HG03025 (cell line): ENCODE measurements at regions not wholly inside any gene's neighbourhood (a gene's known extent, or its start where the extent isn't known, plus 50 kb on each side); places are given as distances from the start of the nearest gene placed in this dataset.

Experiments
- ATAC-seq: cut with Tn5 transposase; IDR thresholded peaks from one replicate; pipeline ENCODE4 v1.9.1; 2021; ENCODE audit warnings: mild to moderate bottlenecking, moderate library complexity; ENCODE audit not compliant: unreplicated experiment, low FRiP score

DNA sequence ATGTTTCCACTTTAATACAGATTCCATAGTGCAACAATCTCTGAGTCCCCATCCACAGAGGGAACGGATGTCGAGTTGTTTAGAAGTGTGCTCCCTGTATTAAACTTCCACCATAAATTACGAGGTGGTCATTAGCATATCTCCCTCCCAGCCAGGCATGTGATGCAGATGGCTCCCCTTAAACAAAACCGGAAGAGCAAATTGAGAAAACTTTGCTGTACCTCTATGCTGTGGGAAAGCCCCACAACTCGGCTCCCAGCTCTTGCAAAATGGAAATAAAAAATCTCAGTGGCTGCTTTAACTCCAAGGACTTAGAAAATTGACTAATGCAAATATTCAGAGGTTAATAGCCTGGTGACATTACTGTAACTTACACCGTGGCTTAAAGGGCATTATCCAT lies 290.9 kb downstream of the MAF start:
- no peak for ATAC-seq

DNA sequence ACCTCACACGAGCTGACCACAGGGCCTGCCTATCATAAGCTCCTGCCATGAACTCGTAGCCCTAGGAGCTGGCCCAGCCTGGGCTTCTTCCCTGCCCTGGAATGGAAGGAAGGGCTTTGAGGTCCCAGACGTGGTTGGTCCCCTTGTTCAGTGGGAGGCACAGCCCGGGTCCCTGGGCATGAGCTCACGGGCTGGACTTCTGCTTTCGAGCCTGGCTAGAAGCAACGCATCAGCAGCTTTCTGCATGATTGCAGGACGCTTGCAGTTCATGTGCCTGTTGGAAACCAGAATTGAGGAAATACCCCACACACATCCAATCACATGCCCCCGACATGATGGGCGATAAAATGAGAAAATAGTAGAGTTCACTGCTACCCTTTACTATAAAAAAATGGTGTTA lies 293.3 kb downstream of the MAF start:
- no peak for ATAC-seq

DNA sequence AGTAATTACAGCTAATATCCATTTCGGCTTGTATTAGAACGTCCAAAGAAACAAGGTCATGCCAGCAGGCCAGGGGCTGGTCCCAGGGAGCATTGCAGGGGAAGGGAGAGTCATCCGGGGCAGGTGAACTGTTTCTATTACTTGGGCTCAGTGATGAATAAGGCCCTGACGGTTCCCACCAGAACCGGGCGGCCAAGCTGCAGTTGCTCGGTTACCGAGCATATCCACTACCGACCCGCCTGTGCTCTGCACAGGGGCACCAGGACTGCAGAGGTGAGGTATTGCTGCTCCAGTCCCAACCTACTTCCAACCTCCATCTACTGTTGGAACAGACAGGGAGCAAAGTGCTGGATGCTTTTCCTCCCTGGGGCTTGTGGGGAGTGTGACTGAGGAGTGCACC lies 295.5 kb downstream of the MAF start:
- no peak for ATAC-seq

DNA sequence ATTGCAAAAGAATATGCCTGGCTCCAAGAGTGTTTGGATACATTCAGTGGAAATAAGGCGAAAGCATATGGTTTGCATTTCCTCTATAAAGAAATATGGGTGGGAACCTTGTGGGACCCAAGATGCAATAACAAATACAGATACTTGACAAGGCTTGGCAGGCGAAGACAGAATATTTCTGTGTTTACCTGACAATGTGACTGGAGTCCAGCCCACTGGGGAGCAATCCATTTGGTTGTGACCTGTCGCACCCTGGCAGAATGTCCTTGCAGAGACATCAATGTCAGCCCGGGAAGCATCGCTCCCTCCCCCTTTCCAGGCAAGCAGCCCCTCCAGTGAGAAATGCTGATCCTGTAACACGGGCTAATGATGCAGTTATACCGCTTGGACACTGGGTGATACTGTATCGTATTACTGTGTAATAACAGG lies 296.6 kb downstream of the MAF start:
- ATAC-seq, result no peak

DNA sequence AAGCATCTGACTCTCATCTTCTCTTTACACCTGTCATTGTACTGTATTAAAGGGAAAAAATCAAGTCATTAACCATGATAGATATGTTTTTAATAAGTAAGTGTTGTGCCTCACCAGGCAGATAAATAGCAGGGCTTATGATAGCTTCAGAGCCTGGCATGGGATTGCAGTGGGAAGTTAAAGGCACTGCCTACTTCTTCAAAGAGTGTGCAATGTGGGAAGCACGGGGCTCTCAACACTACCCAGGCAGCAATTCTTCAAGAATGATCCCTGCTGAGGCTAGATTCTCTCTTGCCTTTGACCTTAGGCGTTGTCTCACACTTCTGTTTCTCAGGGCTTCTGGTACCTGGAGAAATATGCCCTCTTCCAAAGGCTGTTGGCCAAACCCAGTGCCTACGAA lies 297.3 kb downstream of the MAF start:
- ATAC-seq, result no peak

DNA sequence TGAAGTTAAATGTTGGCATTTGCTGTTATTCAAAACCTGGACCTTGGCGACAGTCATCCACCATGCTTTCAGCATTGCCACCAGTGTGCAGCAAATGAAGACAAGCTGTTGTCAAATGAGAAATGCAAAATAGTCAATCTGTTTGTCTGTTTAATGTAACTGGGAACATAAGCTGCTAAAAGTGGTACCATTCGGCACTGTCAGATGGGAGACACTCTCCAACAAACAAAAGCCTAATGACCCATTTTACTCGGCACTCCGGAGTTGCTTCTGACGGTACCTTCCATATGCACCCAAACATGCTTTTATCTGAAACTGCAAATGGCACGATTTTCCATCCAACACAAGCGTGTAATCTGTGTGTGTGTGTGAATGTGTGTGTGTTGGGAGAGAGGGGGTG lies 297.8 kb downstream of the MAF start:
- no peak for ATAC-seq

DNA sequence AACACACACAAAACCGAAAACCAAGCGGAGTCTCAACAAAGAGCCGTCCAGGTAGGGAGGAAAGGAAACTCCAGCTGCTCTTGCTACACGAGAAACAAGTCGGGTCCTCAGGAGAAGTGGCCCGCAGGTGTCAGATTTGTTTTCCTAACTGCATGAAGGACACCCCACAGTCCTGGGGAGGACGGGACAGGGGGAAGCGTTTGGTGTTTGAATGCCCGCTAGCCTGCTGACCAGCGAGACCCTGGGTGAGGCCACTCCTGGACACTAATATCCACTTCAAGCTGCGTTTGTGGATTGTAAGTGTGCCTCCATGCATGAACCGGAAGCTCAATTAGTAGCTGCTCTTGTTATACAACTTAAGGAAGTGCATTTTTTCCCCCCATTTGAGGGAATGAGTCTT lies 299.5 kb downstream of the MAF start:
- no peak for ATAC-seq

DNA sequence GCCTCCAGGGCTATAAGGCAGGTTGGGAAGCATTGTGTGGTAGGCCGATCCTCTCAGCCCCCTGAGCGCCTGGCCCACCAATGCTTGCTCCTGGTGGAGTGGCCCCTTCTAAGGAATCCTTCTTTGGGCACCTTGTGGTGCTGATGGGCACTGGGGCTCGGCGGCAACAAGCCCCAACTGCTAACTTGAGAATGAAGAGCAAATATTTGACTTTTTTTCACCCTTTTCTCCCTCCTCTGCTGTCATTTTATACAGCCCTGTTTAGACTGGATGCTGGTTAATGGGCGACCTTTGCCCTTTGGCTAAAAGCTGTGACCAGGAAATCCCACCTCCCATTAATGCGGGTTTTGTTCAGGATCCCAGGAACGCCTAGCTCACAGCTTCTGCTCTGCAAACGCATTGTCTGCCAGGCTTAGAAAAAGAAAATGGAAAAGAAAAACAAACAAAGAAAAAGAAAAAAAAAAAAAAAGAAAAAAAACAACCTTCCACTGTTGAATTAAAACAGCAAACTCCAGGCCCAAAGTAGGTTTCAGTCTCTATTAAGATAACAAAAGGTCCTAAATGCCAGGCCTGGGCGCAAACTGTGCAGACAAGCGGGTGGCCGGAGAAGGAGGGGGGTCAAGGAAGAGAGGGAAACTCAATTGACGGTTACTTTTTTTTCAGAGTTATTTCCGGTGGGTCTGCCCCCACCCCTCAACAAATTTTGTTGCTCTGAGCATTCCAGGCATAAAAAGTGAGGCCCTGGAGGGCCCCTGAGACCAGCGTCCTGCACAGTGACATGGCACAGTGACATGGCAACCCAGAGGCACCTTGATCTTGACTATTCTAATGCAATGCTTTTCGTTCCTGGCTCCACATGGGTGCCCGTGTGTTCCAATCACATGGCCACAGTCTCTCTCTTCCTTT lies 301.4 kb downstream of the MAF start:
- ATAC-seq, result no peak

DNA sequence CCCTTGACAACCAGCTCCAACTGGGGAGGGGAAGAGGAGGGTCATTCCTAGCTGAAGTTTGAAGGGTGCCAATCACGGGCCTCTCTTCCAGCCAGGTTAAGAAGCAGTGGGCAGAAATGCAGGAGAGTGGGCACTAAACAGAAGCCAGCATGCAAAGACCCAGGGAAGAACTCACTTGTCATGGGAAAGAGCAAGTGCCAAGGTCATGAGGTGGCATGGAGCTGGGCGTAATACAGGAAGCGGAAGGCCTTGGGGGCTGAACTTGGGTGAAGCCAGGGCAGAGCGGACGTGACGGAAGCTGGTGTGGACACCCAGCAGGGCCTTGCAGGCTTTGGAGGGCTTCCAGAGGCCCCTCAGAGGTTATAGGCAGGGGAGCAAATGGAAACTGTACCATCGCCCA lies 302.1 kb downstream of the MAF start:
- no peak for ATAC-seq

DNA sequence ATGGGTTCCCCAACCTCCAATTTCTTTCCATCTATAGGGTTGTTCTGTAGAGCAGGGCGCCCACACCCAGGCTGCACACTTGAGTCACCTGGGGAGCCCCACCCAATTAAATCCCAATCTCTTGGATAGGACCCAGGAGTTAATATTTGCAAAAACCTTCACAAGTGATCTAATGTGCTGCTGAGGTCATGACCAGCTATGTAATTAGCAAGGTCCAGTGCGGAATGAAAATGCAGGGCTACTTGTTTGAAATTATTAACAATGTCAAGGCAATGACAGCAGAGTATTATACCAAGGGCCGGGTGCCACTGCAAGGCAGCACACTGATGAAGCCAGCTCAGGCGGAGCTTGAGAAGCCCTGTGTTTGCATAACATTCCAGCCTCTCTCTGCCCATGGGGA lies 302.7 kb downstream of the MAF start:
- ATAC-seq, result no peak

DNA sequence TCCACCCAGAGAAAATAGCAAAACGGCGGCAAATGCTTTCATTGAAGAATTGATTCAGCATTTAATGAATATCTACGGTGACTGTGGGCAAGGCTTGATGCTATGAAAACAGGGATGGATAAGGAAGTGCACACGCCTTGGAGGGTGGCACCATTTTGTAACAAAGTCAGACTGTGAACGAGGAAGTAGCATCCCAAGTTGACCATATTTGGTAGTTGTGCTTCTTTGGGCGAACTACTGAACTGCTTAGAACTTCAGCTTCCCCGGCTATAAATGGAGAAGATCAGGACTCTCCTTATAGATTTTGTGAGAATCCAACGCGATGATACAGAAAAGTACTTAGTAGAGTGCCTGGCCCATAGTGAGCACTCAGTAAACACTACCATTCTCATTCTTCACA lies 303.2 kb downstream of the MAF start:
- ATAC-seq, result no peak

DNA sequence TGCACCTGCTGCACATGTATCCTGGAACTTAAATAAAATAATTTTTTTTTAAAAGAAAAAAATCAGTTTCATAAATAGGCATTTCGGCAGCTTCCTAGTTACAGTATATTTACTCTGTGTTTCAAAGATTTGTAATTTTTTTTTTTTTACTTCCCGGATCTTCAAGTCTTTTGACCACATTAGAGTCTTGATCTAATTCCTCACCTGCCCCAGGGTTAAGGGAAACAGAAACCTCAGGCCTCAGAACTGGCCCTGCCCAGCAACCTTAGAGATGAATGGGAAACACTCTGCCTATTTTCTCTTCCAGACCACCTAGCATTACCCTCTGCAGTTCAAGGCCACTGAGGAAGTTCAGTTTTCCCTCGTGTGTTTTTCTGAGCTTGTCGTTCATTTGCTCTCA lies 304.0 kb downstream of the MAF start:
- no peak for ATAC-seq

DNA sequence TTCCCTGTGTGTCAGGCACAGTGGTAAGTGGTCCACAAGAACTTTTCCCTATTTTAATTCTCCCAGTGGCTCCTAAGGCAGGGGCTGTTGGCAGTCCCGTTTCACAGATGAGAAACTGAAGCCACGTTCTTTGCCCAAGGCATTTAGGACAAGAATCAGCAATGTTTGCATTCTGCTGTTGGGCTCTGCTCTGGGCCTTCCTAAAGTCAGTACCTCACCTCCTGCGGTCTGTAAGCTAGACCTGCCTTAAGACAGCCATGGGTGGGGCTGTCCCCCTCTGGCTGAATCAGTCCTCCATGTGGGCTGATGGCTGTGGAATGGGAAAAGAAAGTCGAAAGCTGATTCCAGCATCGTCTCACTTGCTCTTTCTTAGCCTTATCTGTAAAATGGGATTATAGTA lies 304.8 kb downstream of the MAF start:
- no peak for ATAC-seq

DNA sequence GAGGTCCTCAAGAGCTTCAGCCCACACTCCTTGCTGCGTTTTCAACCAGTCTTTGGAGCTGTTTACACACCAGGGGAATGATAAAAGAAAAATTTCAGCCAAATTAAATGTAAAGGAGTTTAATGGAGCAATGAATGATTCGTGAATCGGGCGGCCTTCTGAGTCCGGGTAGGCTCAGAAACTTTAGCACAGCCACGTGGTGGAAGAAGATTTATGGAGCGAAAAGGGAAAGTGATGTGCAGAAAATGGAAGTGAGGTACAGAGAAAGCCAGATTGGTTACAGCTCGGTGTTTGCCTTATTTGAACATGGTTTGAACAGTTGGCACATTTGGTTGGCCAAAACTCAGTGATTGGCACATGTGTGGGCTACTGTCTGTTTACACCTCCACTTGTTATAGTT lies 305.4 kb downstream of the MAF start:
- no peak for ATAC-seq

DNA sequence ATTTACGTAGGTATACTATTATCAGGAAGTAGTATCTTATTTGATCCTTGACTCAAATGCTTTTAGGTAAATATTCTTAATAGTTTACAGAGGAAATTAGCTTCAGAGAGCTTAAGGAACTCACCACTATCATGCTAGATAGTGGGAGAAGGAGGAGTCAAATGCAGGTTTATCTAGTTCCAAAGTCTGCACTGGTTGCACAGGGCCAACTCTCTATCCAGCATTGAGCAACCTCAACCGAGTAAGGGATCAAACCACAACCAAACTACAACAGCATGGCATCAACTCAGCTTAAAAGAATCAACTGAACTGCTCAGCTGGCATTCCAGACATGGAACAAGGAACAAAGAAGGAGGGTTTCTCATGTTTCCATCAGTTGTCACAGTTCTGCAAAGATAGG lies 306.0 kb downstream of the MAF start:
- no peak for ATAC-seq

DNA sequence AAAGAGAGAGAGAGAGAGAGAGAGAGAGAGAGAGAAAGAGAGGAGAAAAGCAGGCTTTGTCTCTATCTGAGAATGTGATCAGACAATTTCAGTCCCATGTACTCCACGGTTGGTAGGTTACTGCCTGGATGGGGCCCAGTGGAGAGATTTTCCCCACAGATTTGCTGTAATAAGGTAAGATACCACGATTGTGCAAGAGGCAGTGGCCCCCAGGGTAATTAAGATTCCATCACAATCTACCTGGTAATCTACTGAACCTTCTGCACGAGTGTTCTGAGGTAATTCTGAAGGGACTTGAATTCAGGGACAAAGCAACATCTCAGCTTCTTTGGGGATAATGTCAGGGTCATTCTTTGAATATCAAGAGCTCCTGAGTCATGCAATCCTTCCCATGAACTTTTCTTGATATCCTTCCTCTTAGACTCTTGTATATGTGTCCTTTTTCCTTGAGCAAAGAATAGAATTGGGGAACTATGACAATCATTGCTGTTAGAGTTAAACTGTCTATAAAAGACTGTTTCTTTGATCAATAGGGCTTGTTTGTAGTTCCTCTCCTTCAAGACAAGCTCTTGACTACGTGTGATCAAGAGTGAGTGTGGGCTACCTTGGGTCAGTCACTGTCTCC lies 306.6 kb downstream of the MAF start:
- no peak for ATAC-seq

DNA sequence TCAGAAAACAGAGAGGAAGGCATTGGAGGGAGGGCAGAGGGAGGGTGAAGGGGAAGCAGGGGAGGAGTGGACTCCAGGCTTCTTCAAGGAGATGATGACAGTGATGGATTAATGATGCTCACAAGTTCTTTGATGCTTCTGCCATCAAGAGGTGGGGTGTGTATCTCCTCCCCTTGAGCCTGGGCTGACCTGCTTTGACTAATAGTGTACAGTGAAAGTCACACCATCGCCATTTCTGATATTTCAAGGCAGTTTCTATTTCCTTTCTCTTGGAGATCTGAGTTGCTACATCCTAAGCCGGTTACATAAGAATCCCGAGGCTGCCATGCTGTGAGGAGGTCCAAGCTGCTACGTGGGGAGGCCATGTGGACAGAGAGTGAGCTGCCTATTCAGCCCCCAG lies 312.5 kb downstream of the MAF start:
- no peak for ATAC-seq

DNA sequence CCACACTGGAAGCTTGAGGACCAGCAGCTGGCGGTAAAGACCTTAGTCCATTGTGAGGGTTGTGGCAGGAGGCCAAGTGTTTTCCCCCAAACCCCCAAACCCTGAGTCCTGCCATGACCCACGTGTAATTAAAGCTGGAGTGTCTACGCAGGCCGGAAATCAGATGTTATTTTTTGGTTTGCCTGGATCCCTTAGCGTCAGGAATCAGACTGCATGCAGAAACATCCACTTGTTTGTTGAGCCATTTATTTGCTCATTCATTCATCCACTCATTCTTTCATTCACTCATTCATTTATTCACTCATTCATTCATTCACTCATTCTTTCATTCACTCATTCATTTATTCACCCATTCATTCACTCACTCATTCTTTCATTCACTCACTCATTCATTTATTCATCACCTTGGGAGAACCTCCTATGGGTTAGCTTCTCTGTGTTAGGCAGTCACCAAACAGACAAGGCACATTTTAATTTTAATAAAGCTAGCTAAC lies 313.1 kb downstream of the MAF start:
- ATAC-seq, result no peak

DNA sequence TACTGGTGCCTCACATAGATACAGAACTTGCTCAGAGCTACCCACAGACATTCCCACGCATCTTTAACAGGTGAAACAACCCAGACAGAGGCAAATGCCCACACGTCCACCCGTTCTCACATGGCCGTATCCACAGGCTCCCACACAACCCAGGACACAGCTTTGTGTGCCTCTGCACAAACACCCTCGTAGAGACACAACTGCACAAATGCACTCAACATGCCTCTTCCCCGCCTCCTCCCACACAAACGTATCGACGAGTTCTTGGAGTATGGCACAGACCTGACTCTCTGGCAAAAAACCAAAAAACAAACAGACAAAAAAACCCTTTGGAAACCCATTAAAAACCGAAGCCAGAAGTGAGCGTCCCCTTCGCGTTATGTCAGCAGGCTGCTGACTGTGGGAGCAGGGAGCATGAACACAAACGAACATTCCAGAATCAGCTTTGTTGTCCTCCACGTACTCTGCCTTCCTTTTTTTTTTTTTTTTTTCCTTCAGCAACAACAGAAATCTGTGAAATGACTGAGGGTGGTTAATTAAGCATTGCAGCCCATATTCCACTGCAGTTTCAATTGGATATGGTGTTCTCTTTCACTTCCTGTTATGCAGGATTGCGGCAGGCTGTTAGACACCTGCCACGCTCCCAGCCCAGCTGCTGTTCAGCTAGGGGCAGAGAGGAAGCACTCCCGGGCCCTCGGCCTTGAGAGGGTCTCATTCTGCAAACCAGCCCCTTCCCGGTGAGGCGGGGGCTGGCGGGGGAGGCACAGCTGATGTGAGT lies 313.7 kb downstream of the MAF start:
- peak; percentile 87 for ATAC-seq

DNA sequence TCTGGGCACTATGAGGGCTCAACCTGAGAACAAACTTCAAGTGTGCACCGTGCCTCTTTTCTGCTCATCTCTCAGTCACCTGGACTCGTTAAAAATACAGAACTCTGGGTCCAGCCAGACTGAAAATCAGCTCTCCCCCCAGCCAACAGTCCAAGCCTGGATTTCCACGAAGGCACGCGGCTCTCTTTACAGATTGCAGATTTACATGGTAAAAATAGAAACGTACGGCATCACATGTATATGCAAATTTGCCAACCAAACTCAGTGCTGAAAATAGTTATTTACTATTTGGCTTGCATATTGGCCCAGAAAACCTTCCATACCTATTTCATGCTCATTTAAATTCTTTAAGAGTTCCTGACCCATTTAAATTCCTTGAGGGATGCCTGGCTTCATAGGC lies 315.8 kb downstream of the MAF start:
- no peak for ATAC-seq

DNA sequence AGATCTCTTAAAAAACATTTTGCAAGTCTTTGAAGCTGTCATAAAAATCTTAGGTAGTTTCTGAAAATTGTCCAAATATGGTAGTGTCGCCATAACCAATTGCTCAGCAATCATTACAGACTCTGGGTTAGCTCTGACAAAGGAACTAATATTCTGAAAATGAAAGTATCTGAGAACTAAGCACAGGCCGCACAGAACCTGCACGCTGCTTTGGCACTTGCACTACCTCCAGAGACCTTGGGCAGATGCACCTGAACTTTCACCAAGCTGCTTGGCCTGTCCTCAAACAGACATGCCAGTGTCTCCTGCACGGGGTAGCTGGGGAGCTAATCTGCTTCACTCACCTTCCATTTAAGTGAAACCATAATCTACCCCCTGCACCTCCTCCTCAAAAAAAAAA lies 317.0 kb downstream of the MAF start:
- no peak for ATAC-seq
